GM12873 (cell line): ENCODE measurements at regions not wholly inside any gene's neighbourhood (a gene's known extent, or its start where the extent isn't known, plus 50 kb on each side); places are given as distances from the start of the nearest gene placed in this dataset.

ENCODE experiments used
- TF ChIP-seq, protein P1 (sequence below): IDR thresholded peaks from 2 replicates; pipeline ENCODE4 v1.5.1; 2012; ENCODE audit warnings: low read depth, mild to moderate bottlenecking, moderate library complexity, low read length, control low read depth; ENCODE audit not compliant: insufficient read depth; ENCODE audit errors: missing control alignments

DNA sequence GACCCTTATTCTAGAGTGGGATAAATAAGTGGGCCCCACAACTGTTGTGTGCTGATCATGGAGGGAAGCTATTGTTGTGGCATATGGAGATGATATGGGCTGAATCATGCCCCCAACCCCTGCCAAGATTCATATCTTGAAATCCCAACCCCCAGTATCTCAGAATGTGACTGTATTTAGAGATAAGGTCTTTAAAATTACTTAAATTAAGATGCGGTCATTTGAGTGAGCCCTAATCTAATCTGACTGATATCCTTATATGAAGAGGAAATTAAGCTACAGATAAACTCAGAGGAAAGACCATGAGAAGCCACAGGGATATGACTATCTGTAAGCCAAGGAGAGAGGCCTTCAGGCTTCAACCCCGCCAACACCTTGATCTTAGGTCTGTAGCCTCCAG is 188.3 kb upstream of the RND3 start:
- TF ChIP-seq, protein P1, sequence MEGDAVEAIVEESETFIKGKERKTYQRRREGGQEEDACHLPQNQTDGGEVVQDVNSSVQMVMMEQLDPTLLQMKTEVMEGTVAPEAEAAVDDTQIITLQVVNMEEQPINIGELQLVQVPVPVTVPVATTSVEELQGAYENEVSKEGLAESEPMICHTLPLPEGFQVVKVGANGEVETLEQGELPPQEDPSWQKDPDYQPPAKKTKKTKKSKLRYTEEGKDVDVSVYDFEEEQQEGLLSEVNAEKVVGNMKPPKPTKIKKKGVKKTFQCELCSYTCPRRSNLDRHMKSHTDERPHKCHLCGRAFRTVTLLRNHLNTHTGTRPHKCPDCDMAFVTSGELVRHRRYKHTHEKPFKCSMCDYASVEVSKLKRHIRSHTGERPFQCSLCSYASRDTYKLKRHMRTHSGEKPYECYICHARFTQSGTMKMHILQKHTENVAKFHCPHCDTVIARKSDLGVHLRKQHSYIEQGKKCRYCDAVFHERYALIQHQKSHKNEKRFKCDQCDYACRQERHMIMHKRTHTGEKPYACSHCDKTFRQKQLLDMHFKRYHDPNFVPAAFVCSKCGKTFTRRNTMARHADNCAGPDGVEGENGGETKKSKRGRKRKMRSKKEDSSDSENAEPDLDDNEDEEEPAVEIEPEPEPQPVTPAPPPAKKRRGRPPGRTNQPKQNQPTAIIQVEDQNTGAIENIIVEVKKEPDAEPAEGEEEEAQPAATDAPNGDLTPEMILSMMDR, result no peak

DNA sequence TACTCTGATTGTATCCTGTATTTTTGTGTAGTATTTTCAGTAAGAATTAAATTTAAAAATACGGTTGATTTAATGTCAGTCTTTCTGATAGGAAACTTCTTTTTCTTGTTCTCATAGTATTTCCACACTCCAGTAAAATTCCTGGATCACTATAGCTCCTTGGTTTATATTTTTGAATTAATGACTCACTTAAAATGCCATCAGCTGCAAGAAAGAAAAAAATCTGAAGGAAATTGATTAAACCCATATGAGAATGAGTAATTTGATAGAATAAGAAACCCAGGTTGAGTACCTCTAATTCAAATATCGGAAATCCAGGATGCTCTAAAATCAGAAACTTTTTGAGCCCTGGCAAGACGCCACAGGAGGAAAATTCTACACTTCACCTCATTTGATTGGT is 186.8 kb upstream of the RND3 start:
- TF ChIP-seq, protein P1, result no peak

DNA sequence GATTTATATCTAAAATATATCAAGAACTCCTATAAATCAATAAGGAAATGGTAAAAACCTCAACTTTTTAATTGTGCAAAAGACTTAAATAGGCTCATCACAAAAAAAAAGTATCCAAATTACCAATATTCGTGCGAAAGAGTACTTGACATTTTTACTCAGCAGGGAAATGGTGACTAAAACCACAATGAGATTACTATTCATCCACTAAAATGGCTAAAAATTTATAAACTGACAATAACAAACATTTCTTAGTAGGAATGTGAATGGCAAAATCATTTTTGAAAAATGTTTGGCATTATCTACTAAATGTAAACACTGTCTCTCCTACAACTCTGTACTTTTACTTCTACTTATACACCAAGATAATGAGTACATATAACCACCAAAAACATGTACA is 184.8 kb upstream of the RND3 start:
- TF ChIP-seq, protein P1, result no peak

DNA sequence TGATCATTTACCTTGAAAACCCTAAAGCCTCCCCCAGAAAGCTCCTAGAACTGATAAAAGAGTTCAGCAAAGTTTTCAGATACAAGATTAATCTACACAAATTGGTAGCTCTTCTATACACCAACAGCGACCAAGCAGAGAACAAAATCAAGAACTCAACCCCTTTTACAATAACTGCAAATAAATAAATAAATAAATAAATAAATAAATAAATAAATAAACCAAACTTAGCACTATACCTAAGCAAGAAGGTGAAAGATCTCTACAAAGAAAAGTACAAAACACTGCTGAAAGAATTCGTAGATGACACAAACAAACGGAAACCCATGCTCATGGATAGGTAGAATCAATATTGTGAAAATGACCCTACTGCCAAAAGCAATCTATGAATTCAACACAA is 182.0 kb upstream of the RND3 start:
- TF ChIP-seq, protein P1, result no peak

DNA sequence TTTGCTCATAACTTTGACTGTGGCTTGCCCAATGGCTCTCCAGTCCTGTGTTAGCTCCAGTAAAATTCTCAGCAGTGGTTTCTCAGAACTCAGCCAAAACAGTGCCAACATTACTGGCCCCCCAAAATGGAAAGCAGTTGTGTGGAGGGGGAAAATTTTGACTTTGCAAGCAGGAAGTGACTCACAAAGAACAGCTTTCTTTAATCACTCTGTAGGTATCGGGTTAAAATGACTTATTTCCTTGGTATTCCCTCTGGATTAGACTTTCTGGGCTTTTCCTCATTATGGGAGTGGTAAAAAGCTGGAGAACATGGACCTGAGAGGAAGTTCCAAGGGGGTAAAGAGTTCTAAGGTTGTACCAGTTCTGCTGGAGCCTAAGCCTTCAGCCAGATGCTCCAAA is 175.7 kb upstream of the RND3 start:
- TF ChIP-seq, protein P1, result no peak

DNA sequence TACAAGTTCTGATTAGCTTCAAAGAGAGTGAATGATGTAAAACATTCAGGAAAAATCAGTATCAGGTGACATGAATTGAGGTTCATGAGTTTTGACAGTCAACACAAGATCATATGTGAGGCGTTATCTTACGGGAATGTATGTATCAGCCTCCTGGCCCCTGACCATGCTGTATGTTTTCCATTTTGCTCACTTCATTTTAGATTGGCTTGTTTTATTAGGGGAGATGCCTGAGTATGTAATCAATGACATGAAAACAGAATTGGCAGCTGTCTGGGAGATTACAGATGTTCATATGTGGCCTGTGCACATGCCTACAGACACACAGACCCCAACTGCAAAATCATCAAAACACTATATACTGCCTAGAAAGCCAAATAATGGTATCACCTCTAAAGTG is 168.5 kb upstream of the RND3 start:
- TF ChIP-seq, protein P1, result no peak

DNA sequence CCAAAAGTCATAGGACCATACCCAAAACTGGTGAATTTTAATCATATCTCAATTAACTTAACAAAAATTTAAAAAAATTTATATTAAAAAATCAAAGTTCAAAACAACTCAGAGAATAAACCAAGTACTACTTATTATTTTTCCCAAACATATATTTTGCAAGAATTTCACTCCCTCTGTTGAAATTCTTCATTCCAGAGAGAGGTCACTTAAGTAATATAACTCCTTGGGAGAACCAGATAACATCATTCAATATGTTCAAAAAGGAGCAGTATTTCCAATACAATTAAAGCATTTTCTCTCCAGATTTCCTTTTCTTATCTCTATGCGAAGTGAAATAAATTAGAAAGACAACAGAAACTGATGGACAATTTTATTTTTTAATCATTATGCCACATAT is 165.9 kb upstream of the RND3 start:
- TF ChIP-seq, protein P1, result no peak
